Brain microvascular endothelial cell (primary cell): ENCODE measurements at regions not wholly inside any gene's neighbourhood (a gene's known extent, or its start where the extent isn't known, plus 50 kb on each side); places are given as distances from the start of the nearest gene placed in this dataset.

ENCODE experiments used
- DNase-seq: peaks from one replicate; pipeline ENCODE4 v3.0.0-alpha.2; 2020
- H3K27ac ChIP-seq: fragments of 250-450 bp; sonication (Bioruptor Pico); 2 replicates; pipeline ENCODE4 v1.5.1; 2020; ENCODE audit warnings: mild to moderate bottlenecking, moderate library complexity
- H3K27me3 ChIP-seq: fragments of 250-450 bp; sonication (Bioruptor Pico); replicated peaks from 2 replicates; pipeline ENCODE4 v1.5.1; 2020; ENCODE audit warnings: mild to moderate bottlenecking
- H3K36me3 ChIP-seq: fragments of 250-450 bp; sonication (Bioruptor Pico); replicated peaks from 2 replicates; pipeline ENCODE4 v1.5.1; 2020; ENCODE audit warnings: mild to moderate bottlenecking
- H3K4me3 ChIP-seq: 2 replicates; pipeline ENCODE4 v1.5.1; 2011; ENCODE audit warnings: low read depth, mild to moderate bottlenecking, control low read depth, low read length, moderate library complexity
- CTCF ChIP-seq: IDR thresholded peaks from 2 replicates; pipeline ENCODE4 v1.5.1; 2011; ENCODE audit warnings: low read depth, mild to moderate bottlenecking, moderate library complexity, low read length, control low read depth, inconsistent platforms; ENCODE audit errors: missing control alignments
- in situ Hi-C: cut with HindIII; loops from 2 replicates; pipeline ENCODE4 v1.10.0; 2017; ENCODE audit warnings: low sequenced_read_pairs, low pct_ligation_motif_present

- no peak overlapping the region for H3K27ac ChIP-seq
Observed at GRCh38 chr18:30730915-30731314, 311.6 kb downstream of the DSC3 start.

GRCh38 chr18:30727849-30728248 is 314.7 kb downstream of the DSC3 start:
- in situ Hi-C loops = no loop called here
- no peak for TF ChIP-seq CTCF
- Histone ChIP-seq H3K4me3 (no peak overlapping the region), H3K27ac (no peak overlapping the region), H3K36me3 (no peaks in the 10 kb centered on the region), H3K27me3 (no peaks in the 10 kb centered on the region)
- no peak for DNase-seq

More at GRCh38 chr18:30730915-30731314, 311.6 kb downstream of the DSC3 start:
- H3K36me3 ChIP-seq = no peaks in the 10 kb centered on the region
- H3K4me3 ChIP-seq = no peak overlapping the region
- DNase-seq = no peak
- TF ChIP-seq CTCF = no peak
- in situ Hi-C loops = no loop called here
- H3K27me3 ChIP-seq = no peaks in the 10 kb centered on the region

GRCh38 chr18:30713299-30713698 is 329.2 kb downstream of the DSC3 start:
- H3K36me3 ChIP-seq = no peaks in the 10 kb centered on the region
- H3K27me3 ChIP-seq = no peaks in the 10 kb centered on the region
- no peak overlapping the region for H3K27ac ChIP-seq
- no peak overlapping the region for H3K4me3 ChIP-seq
- DNase-seq = no peak
- in situ Hi-C loops = no loop called here
- no peak for TF ChIP-seq CTCF

- in situ Hi-C loops = no loop called here
- no peaks in the 10 kb centered on the region for H3K36me3 ChIP-seq
- no peak overlapping the region for H3K27ac ChIP-seq
- H3K4me3 ChIP-seq = no peak overlapping the region
- no peaks in the 10 kb centered on the region for H3K27me3 ChIP-seq
- no peak for DNase-seq
- no peak for TF ChIP-seq CTCF
Observed at GRCh38 chr18:30712383-30712782, 330.2 kb downstream of the DSC3 start.

- Histone ChIP-seq H3K27ac (no peak overlapping the region), H3K4me3 (no peak overlapping the region), H3K36me3 (no peaks in the 10 kb centered on the region), H3K27me3 (no peaks in the 10 kb centered on the region)
- TF ChIP-seq CTCF = no peak
- in situ Hi-C loops = no loop called here
- no peak for DNase-seq
Observed at GRCh38 chr18:30709595-30709994, 332.9 kb downstream of the DSC3 start.

- in situ Hi-C loops = no loop called here
- no peak overlapping the region for H3K4me3 ChIP-seq
- DNase-seq = no peak
- no peaks in the 10 kb centered on the region for H3K27me3 ChIP-seq
- TF ChIP-seq CTCF = no peak
- no peak overlapping the region for H3K27ac ChIP-seq
- H3K36me3 ChIP-seq = no peaks in the 10 kb centered on the region
Observed at GRCh38 chr18:30705943-30706342, 336.6 kb downstream of the DSC3 start.
